ENCODE measurements at regions not wholly inside any gene's neighbourhood (a gene's known extent, or its start where the extent isn't known, plus 50 kb on each side); places are given as distances from the start of the nearest gene placed in this dataset.
"Not testable (repeated sequence)": the region's sequence is repeated elsewhere in the genome, so short reads cannot be mapped to it uniquely, and the experiment has no call there.

- DNase-seq (ENCODE audit: low spot score), result no peak
Measured at GRCh38 chr4:63269156-63269555, 1140.1 kb downstream of the TECRL start.

- DNase-seq (ENCODE audit: low spot score), result no peak
Measured at GRCh38 chr4:63233671-63234070, 1175.6 kb downstream of the TECRL start.

- no peak for DNase-seq (ENCODE audit: low spot score)
Measured at GRCh38 chr4:63232058-63232457, 1177.2 kb downstream of the TECRL start.

GRCh38 chr4:63226229-63226628 is 1183.0 kb downstream of the TECRL start:
- DNase-seq (ENCODE audit: low spot score), result no peak

- DNase-seq (ENCODE audit: low spot score), result no peak
Measured at GRCh38 chr4:63222466-63222865, 1186.8 kb downstream of the TECRL start.

GRCh38 chr4:63221477-63221876 is 1187.8 kb downstream of the TECRL start:
- DNase-seq (ENCODE audit: low spot score), result no peak

GRCh38 chr4:63218856-63219255 is 1190.4 kb downstream of the TECRL start:
- DNase-seq (ENCODE audit: low spot score), result no peak

GRCh38 chr4:63214076-63214475 is 1195.2 kb downstream of the TECRL start:
- no peak for DNase-seq (ENCODE audit: low spot score)

- no peak for DNase-seq (ENCODE audit: low spot score)
Measured at GRCh38 chr4:63211776-63212479, 1197.3 kb downstream of the TECRL start.

GRCh38 chr4:63211375-63211774 is 1197.9 kb downstream of the TECRL start:
- DNase-seq (ENCODE audit: low spot score), result no peak

GRCh38 chr4:63193029-63193428 is 1216.2 kb downstream of the TECRL start:
- not testable (repeated sequence) for DNase-seq (ENCODE audit: low spot score)

- DNase-seq (ENCODE audit: low spot score), result no peak
Measured at GRCh38 chr4:63171341-63171740, 1237.9 kb downstream of the TECRL start.

GRCh38 chr4:63170923-63171322 is 1238.3 kb downstream of the TECRL start:
- no peak for DNase-seq (ENCODE audit: low spot score)

GRCh38 chr4:63169836-63170235 is 1239.4 kb downstream of the TECRL start:
- no peak for DNase-seq (ENCODE audit: low spot score)

GRCh38 chr4:63155561-63155960 is 1253.7 kb downstream of the TECRL start:
- no peak for DNase-seq (ENCODE audit: low spot score)

- DNase-seq (ENCODE audit: low spot score), result no peak
Measured at GRCh38 chr4:63123441-63123840, 1285.8 kb downstream of the TECRL start.

GRCh38 chr4:63122955-63123354 is 1286.3 kb downstream of the TECRL start:
- no peak for DNase-seq (ENCODE audit: low spot score)

- no peak for DNase-seq (ENCODE audit: low spot score)
Measured at GRCh38 chr4:63106600-63106999, 1302.7 kb downstream of the TECRL start.

- no peak for DNase-seq (ENCODE audit: low spot score)
Measured at GRCh38 chr4:63105839-63106238, 1303.4 kb downstream of the TECRL start.

GRCh38 chr4:63090641-63091040 is 1318.6 kb downstream of the TECRL start:
- no peak for DNase-seq (ENCODE audit: low spot score)

GRCh38 chr4:63085091-63085490 is 1324.2 kb downstream of the TECRL start:
- no peak for DNase-seq (ENCODE audit: low spot score)

GRCh38 chr4:63080934-63081333 is 1328.3 kb downstream of the TECRL start:
- no peak for DNase-seq (ENCODE audit: low spot score)

- DNase-seq (ENCODE audit: low spot score), result no peak
Measured at GRCh38 chr4:63063760-63064159, 1345.5 kb downstream of the TECRL start.

GRCh38 chr4:63062891-63063290 is 1346.4 kb downstream of the TECRL start:
- not testable (repeated sequence) for DNase-seq (ENCODE audit: low spot score)
